EL (cell line): ENCODE measurements at regions not wholly inside any gene's neighbourhood (a gene's known extent, or its start where the extent isn't known, plus 50 kb on each side); places are given as distances from the start of the nearest gene placed in this dataset.

Experiments used
- DNase-seq: peaks from one replicate; pipeline ENCODE4 v3.0.0-alpha.2; 2016

DNA sequence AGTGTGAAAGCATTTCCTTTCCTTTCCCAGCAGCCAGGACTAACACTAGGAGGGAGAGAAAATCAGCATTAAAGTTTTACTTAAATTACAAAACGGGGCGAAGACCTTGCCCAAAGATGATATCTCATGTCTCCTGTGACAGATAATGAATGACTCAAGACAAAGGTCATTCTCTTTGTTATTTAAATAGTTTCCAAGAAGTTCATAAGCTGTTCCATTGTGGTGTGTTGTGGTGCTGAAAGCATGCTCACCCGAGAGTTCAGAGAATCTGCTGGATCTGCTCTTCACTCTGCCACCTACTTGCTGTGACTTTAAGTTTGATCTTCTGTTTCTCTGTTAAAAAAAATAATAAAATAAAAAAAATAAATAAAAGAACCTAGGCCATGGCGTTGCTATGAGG is 265.9 kb upstream of the NR4A3 start:
- DNase-seq, result no peak

DNA sequence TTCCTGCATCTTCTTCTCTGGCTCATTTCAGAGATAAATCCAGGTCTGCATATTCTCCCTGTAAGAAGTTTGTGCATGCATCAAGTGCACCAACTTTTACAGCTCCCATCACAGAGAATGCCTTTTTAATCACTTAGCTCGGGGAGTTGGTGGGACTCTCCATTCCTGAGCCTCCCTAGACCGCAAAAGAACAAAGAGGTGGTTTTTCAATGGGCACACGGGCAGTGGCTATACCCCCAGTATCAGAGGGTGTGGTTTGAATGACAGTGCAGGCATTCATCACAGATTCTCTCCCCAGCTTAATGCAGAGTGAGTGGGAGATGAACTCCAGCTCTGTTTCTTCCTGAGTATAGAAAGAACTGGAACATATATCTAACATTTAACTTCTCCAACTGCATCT is 264.7 kb upstream of the NR4A3 start:
- DNase-seq, result no peak

DNA sequence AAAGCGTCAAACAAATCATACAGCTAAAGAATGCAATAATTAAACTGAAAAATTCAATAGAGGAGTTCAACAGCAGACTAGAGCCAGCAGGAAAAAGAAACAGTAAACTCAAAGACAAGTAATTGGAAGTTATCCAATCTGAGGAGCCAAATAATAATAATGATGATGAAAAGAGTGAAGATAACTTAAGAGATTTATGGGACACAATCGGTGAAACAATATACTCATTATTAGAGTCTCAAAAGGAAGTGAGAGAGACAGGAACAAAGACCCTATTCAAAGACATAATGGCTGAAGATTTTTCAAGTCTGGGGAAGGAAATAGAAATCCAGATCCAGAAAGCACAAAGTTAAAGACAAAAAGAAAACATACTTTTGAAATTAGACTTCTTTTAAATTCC is 263.9 kb upstream of the NR4A3 start:
- DNase-seq, result no peak

DNA sequence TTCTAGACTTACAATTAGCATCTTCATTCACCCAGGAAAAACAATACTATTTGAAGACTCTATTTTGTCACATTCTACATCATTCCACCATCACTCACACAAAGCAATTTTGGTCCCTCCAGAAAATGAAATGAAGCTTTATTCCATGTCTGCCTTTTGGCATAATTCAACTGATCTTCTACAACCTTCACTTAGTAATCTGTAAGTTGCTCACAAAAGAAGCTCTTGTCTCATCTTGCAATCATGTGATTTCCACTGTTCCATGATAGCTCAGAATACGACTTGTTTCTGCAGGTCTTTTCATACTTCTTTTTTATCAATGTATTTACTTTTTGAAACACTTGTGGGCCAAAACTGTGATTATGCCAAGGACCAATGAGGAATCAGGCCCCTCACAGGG is 261.9 kb upstream of the NR4A3 start:
- DNase-seq, result no peak

DNA sequence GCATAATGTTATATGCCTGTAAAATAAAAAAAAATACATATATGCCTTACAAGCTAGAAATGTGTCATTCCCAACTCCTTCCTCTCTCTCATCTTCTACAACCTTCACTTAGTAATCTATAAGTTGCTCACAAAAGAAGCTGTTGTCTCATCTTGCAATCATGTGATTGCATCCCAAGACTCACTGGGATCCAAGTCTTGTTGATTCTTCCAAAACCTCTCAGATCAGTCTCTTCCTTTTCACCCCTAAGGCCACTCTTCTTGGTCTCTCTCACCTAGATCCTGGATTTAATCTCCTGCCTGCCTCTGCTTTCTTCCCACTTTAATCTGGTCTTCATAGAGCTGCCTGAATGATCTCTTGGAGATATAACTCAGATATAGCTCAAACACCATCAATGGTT is 261.1 kb upstream of the NR4A3 start:
- no peak for DNase-seq

DNA sequence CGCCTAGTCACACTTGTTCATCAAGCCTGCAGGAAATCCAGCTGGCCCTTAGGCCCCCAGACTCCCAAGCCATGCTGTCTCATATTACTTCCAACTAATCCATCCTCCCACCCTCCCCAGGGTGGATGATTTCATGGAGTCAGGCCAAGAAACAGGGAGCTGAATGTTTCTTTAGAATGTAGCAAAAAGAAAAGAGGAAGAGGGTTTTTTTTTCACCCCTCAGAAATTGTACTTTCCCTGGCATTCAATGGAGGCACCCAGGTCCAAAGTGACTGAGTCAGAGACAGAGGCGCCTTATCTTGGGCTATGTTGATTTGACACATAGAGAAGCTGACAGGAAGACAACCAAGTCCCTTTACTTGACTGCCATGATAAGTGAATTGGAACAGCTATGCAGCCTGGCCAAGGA is 260.2 kb upstream of the NR4A3 start:
- DNase-seq, result no peak

DNA sequence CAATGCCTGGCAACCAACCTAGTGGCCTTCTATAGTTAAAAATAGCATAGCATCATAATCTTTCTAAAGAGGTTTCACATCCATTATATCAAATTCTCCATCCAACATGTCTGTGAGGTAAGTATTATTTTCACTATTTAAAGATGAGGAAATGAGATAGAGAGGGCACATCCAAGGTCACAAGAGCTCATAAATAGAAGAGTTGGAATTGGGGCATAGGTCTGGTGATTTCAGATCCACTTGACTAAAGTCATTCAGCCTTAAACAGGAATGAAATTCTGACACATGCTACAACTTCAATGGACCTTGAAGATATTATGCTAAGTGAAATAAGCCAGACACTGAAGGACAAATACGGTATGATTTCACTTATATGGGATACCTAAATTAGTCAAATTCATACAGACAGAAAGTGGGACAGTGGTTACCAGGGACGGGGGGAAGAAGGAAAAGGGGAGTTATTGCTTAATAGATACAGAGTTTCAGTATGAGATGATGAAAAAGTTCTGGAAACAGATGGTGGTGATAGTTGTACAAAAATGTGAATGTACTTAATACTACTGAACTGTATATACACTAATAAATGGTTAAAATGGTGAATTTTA is 259.6 kb upstream of the NR4A3 start:
- DNase-seq, result no peak

DNA sequence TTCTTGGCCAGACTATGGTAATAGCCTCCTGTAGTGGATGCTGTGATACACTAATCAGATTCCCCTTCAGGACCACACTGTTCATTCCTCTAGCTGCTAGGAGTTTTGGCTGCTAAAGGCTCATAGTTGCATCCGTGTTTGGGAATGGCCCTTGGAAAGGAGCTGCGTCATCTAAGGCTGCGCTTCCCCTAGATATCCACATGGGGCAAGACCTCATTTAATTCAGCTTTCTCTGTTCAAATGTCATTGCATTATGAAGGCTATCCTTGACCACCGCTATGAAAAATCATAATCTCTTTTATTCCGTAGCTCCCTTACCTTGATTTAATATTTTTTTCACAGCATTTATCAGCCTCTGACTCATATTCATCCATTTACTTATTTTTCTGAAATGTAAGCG is 258.3 kb upstream of the NR4A3 start:
- DNase-seq, result no peak

DNA sequence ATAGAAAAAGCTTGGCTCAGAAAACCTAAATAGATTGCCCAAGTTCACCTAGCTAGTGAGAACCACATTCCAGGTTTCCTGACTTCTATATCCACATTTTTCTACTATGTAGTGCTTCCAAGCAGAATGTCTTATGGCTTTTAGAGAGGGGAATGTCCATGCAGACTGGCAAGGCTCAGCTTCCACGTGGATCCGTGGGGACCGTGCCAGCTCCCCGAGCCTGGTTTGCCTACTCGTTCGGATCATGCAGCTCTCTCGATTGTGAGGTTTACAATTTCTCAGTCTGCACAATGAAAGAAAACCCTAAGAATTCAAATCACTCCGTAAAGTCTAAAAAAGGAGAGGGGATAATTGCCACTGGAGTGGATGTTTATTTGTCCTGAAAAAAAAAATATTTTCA is 256.5 kb upstream of the NR4A3 start:
- DNase-seq, result no peak

DNA sequence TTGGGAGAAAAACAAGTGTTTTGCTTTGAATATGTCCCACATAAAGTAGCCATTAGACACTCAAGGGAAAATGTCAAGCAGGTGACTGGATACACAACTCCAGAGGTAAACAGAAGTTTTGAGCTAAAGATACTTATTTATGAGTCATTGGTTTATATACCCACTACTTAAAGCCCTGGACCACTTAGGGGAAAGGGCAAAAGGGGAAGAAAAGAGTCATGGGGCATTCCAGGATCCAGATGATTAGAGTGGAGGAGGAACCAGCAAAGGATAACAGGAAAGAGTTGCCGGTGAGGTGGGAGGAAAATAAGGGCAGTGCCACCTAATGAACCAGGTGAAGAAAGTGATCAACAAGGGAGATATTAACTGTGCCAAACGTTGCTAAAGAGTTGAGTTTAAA is 254.2 kb upstream of the NR4A3 start:
- no peak for DNase-seq

DNA sequence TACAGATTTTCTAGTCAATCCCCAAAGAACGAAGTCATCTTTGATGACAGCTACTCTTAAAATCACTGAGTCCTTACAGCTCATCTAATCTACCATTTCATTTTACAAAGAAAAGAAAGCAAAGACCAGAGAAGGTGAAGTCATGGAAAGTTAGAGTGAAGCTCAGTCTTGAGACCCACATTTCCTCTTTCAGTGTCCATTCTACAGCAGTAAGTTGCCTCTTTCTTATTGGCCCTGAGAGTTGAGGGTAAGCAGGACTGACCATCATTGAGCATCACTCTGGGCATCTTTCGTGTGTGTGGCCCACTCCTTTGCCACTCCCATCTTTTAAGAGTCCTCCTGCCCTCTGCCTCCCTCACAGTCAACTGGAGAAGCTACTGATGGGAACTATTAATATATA is 251.8 kb upstream of the NR4A3 start:
- DNase-seq, result no peak

DNA sequence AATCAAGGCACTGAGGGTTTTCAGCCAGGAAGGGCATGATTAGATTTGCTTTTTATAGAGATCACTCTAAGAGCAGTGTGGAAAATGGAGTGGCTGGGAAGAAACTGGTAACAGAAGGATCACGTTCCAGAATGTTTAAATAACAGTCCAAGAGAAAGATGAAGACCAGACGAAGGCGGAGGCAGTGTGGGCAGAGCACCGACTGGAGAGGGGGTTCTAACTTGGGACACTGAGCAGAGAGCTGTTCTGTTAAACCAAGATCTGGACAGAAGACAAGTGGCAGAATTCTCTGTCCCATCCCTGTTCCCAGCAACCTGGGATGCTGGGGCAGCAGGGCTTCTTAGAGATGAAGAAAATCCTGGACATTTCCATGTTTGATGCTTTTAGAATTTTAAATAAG is 249.1 kb upstream of the NR4A3 start:
- DNase-seq, result no peak

DNA sequence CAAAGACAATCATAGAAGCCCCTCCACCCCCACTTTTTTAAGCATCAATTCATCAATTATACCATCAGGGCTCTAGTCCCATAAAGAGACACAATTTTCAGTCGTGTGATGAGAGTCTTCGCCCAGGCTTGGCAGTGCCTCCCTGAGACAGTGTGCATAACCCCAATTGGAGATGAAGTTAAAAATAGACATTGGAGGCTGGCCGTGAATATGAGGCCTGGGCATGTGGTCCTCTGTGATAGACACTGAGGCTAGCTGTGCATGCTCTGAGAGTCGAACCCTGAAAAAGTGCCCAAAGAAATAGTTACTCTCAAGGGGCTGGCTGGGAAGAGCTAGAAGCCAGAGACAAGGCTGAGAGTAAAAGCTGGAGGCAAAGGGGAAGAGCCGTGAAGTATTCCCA is 248.6 kb upstream of the NR4A3 start:
- no peak for DNase-seq

DNA sequence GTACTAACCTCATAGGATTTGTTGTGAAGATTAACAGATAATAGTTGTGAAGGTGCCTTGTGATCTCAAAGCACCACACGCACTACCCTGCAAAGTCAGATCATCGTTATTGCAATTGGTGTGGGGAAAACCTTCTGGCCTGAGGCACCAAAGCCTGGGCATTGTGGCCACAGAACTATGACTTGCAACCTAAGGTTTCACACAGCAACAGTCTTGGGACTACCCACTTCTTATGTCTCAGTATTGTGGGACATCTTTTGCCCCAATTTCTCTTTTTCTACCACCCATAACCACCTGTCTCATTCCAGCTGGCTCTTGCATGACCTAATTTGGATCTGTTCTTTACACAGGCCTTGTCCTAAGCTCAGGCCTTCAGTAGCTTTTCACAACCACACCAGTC is 247.8 kb upstream of the NR4A3 start:
- DNase-seq, result no peak

DNA sequence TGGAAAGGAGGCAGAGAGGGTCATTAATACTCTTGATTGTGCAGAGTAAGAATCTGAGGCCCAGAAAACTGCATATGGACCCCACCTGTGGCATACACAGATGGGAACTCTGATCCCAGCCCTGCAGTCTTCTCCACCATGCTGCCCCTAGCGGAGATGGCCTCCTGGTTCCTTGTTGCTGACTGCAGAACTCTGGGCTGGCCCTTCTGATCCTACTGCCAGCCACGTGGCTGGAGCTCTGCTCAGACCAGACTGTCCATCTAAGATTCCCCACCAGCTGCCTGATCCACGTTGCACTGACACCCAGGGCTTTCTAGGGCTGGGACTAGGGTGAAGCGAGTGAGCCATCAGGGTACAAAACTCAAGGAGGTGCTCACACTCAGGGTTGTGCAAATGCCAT is 245.7 kb upstream of the NR4A3 start:
- no peak for DNase-seq

DNA sequence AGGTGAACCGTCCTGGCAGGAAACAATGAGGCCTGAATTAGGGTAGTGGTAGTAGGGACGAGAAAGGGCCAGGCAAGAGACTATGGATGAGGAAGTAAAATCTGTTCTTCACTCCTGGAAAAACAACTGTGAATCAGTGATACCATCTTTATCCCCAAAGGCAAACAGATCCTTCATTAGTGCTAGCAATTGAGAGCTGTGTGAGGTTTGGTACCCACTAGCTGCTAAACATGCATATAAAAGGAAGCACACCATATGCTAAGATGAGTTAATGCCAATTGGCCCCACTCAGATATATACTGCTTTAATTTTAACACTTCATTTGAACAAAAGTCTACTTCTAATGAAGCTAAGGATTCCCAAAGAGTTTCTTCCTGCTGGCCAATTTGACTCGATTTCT is 244.8 kb upstream of the NR4A3 start:
- no peak for DNase-seq

DNA sequence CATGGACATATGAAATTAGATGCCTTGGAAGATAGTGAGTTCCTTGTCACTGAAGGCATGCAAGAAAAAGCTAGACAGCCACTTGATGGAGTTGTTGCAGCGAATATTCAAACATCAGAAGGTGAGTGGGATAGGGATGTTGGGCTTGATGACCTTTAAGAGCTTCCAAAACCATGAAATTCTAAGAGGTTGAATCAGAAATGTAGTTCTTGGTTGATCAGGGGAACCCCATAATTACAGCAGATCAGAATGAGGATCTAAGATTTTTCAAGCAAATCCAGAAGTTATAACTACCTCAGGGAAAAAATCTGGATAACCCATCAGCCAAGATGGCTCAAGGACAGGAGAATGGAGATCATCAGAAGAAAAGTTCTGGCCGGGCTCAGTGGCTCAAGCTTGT is 244.3 kb upstream of the NR4A3 start:
- no peak for DNase-seq

DNA sequence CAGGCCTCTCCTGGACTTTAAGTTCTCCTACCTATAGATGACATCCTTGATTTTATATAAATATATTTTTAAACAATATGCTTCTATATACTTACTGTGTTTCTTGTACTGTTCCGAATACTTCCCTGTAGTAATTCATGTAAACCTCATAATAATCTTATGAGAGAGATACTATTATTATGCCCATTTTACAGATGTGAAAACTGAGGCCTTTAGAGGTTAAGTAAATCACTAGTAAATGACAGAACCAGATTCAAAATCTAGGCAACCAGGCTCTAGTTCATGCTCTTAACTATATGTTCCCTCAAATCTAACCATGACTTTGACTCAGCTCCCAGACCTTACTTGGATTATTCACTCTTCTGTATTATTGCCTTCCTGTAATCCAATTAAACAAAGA is 243.0 kb upstream of the NR4A3 start:
- DNase-seq, result no peak

DNA sequence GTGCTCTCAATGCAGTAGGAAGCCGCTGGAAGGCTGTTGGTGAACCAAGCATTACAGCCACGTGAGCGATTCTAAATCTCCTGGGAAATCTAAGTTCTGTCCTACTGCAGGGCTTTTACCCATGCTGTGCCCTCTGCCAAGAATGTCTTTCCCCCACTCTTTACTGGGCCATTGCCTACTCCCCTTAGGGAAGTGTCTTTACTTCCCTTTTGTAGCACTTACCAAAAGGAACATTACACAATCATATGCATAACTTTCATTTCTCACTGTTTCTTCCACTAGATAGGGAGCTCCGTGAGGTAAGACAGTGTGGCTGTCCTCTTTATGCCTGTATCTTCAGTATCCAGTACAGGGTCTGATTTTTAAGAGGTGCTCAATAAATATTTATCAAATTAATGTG is 241.7 kb upstream of the NR4A3 start:
- no peak for DNase-seq

DNA sequence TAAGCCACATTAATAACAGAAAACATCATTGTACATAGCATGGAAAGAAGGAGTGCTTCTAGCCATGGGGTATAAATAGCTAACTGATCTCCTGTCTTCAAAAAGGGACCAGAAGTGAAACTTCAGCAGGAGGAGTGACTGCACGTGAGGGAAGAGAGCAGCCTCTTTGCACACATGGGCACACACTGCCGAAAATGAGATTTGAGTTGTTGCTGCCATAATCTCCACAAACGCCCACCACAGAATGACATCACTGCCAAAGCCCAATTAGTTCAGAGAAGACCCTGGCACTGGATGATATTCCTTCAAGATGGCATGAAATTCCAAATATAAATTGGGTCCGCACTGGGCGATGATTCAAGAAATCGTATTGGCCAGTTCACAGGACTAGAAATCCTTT is 238.9 kb upstream of the NR4A3 start:
- no peak for DNase-seq

DNA sequence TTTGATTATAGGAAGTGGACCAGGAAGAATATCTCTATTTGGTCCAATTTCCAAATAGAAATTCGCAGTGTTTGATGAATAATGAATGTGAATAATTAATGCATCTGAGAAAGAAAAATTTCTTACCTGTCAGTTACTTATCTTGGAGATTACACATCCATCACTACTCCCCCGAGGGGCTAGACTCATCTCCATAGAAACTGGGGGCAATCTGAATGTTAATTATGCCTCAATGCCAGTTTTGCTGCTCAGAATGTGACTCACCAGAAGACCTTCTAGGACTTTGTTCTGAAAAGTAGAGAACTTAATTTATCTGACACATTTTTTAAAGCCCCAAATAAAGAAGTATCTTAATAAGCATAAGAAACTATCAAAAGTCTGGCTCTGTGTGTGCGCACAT is 233.4 kb upstream of the NR4A3 start:
- no peak for DNase-seq

DNA sequence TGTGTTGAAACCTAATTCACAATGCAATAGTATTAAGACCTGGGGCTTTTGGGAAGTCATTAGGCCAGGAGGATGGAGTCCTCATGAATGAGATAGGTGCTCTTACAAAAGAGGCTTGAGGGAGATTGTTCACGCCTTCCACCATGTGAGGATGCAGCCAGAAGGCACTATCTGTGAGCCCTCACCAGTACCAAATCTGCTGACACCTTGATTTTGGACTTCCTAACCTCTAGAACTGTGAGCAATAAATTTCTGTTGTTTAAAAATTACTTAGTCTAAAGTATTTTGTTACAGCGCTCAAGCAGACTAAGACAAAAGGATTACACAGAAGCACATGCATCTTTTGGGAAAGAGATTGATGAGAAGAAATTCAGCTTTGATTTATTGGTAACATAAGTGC is 232.9 kb upstream of the NR4A3 start:
- no peak for DNase-seq

DNA sequence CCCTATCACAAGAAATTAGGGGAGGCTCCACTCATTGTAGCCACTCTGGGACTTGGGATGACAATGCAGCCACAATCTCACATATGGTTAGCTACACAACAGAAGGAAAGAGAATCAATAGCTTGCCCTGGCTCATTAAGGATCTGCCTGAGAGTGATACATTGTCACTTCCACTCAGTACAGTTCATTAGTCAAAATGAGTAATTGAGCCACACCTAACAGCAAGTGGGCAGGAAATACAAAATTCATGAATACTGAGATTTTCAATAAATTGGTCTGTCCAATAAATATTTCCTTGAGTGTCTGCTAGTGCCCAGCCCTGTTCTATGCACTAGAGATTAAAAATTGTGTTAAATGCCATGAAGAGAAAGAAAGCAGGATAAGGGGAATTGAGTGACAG is 231.3 kb upstream of the NR4A3 start:
- DNase-seq, result no peak

DNA sequence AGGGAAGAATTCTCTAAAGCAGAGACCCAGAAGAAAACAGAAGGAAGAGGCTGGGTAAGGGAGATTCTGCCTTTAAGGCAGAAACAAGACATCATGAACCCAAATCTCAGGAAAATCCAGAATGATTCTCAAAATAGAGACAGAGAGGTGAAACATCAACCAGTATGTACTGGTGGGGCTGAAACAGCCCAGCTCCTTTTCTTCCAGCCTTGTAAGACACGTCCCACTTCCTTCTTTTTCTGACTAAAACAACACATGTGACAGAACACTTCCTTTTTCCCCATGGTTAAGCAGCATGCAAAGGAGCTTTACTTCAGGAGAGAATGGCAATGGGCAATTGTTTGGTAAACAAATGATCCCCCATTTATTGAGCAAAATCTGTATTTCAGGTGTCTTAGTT is 230.8 kb upstream of the NR4A3 start:
- no peak for DNase-seq

DNA sequence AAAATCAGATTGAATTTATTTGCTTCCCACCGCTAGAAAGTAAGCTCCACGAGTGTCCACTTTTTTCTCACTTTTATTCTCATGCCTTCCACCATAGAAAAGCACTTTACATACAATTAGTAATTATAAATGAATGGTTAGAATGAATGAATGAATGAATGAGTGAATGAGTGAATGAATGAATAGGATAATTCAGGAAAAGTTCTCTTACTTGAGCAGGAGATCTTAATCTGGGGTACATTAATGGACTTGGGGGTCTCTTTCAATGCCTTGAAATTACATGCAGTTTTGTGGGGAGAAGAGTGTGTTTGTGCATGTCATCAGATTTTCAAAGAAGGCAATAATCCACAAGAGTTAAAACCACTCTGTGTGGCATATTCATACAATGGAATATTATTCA is 229.9 kb upstream of the NR4A3 start:
- no peak for DNase-seq
